HepG2 (cell line): ENCODE measurements at regions not wholly inside any gene's neighbourhood (a gene's known extent, or its start where the extent isn't known, plus 50 kb on each side); places are given as distances from the start of the nearest gene placed in this dataset.

ENCODE experiments used
- ATAC-seq: fragments of 200-7000 bp; cut with Tn5 transposase; 3 replicates; pipeline ENCODE4 v1.9.1; 2020; ENCODE audit warnings: mild to moderate bottlenecking, moderate library complexity
- BruUV-seq: library from RNA; stranded (reverse); fragments of 400-500 nt; replicated peaks from 2 replicates; lab custom pipeline; 2021; lab: Mats Ljungman, UMichigan
- CTCF ChIA-PET: fragments of 300-600 bp; formaldehyde crosslinking; extraction: SDS; loops from one replicate; lab custom pipeline; 2021; ENCODE audit warnings: low total read pairs, inconsistent platforms, low intra/inter-chr PET ratio; lab: Yijun Ruan, JAX
- POLR2A ChIA-PET: fragments of 350-600 bp; sonication (Branson Sonifier 250); formaldehyde crosslinking; loops from one replicate; lab custom pipeline; 2020; ENCODE audit warnings: antibody characterized with exemption, inconsistent platforms; lab: Yijun Ruan, JAX
- DNase-seq: peaks from one replicate; pipeline ENCODE4 v3.0.0-alpha.2; 2015; ENCODE audit warnings: low spot score
- FAIRE-seq: peaks from 3 replicates; lab custom pipeline; 2011; peaks lifted over from hg19 to GRCh38; lab: Jason Lieb, UNC
- H2AFZ ChIP-seq: one replicate; pipeline ENCODE4 v1.6.1; 2011; ENCODE audit warnings: low read length, inconsistent platforms
- H3K27ac ChIP-seq: fragments of 300-600 bp; 3 replicates; pipeline ENCODE4 v1.8.0; 2011; ENCODE audit warnings: mixed run types, mild to moderate bottlenecking, mixed read lengths, low read length, inconsistent platforms; ENCODE audit not compliant: insufficient read depth; ENCODE audit errors: extremely low read length
- H3K27me3 ChIP-seq, 2 experiments: fragments of 200-600 bp in 1 of 2; 2 replicates in 1 of 2; 3 replicates in 1 of 2; pipeline versions ENCODE4 v1.6.0 to v1.8.0; 2011; ENCODE audit warnings: low read length in 2 of 2, mild to moderate bottlenecking in 2 of 2, moderate library complexity in 2 of 2, inconsistent platforms in 1 of 2; ENCODE audit not compliant: insufficient read depth in 2 of 2, control insufficient read depth in 1 of 2
- H3K36me3 ChIP-seq, 2 experiments: fragments of 200-600 bp in 1 of 2; replicated peaks in 1 of 2; 2 replicates in 1 of 2; 3 replicates in 1 of 2; pipeline versions ENCODE4 v1.5.1 to v1.8.0; 2011; ENCODE audit warnings: low read length in 2 of 2, inconsistent platforms in 1 of 2; ENCODE audit not compliant: insufficient read depth in 2 of 2, control insufficient read depth in 1 of 2
- H3K4me1 ChIP-seq: 2 replicates; pipeline ENCODE4 v1.5.1; 2012; ENCODE audit warnings: low read length, inconsistent platforms; ENCODE audit not compliant: insufficient read depth
- H3K4me2 ChIP-seq: 2 replicates; pipeline ENCODE4 v1.6.0; 2011; ENCODE audit warnings: low read depth, low read length, inconsistent platforms
- H3K4me3 ChIP-seq, 3 experiments: fragments of 200-600 bp in 1 of 3; sonication (generic), shearing (Covaris generic) in 1 of 3; replicated peaks in 1 of 3; 2 replicates each; pipeline ENCODE4 v1.5.1; 2011 to 2016; ENCODE audit warnings: low read length in 3 of 3, inconsistent platforms in 2 of 3, low read depth in 2 of 3, mild to moderate bottlenecking in 2 of 3, control low read depth in 1 of 3, mixed read lengths in 1 of 3; ENCODE audit not compliant: insufficient read depth in 1 of 3
- H3K79me2 ChIP-seq: one replicate; pipeline ENCODE4 v1.6.1; 2011; ENCODE audit warnings: low read length, inconsistent platforms; ENCODE audit not compliant: insufficient read depth
- H3K9ac ChIP-seq: 2 replicates; pipeline ENCODE4 v1.6.0; 2011; ENCODE audit warnings: mild to moderate bottlenecking, low read depth, low read length, inconsistent platforms; ENCODE audit not compliant: insufficient read depth
- H3K9me3 ChIP-seq: 2 replicates; pipeline ENCODE4 v1.5.1; 2012; ENCODE audit warnings: mild to moderate bottlenecking, low read length
- H4K20me1 ChIP-seq: 2 replicates; pipeline ENCODE4 v1.6.0; 2011; ENCODE audit warnings: inconsistent platforms, mild to moderate bottlenecking, low read length, moderate library complexity; ENCODE audit not compliant: insufficient read depth
- KDM1A ChIP-seq: IDR thresholded peaks from 2 replicates; pipeline ENCODE4 v1.6.1; 2016; ENCODE audit warnings: missing compliant biosample characterization
- MAFF ChIP-seq: IDR thresholded peaks from 2 replicates; pipeline ENCODE4 v1.6.1; 2011; ENCODE audit warnings: low read depth, low read length, improper control_type of control experiment
- MAFK ChIP-seq, 2 experiments: IDR thresholded peaks in 1 of 2; conservative IDR thresholded peaks in 1 of 2; 2 replicates each; pipeline ENCODE4 v1.6.1; 2011; ENCODE audit warnings: improper control_type of control experiment in 2 of 2, low read length in 2 of 2
- PCBP1 ChIP-seq: fragments of 200-400 bp; formaldehyde crosslinking; IDR thresholded peaks from 2 replicates; pipeline ENCODE4 v1.6.1; 2017; ENCODE audit warnings: mild to moderate bottlenecking, low read depth, low read length, borderline replicate concordance
- SAFB2 ChIP-seq: sonication (generic); formaldehyde crosslinking; IDR thresholded peaks from 2 replicates; pipeline ENCODE4 v1.5.1; 2020; ENCODE audit warnings: missing genetic modification reagents, low read depth, mild to moderate bottlenecking, borderline replicate concordance
- TCF7 ChIP-seq: sonication (generic); IDR thresholded peaks from 2 replicates; pipeline ENCODE4 v1.6.1; 2016; ENCODE audit warnings: antibody characterized with exemption, low read depth
- ZNF552 ChIP-seq: sonication (generic); formaldehyde crosslinking; IDR thresholded peaks from 2 replicates; pipeline ENCODE4 v1.9.0; 2022; ENCODE audit warnings: missing genetic modification reagents, mild to moderate bottlenecking, borderline replicate concordance
- ZNF577 ChIP-seq: sonication (generic); formaldehyde crosslinking; IDR thresholded peaks from 2 replicates; pipeline ENCODE4 v1.4.0; 2020; ENCODE audit warnings: mild to moderate bottlenecking, low read depth, missing genetic modification reagents, borderline replicate concordance
- WGBS: methylation state at CpG from one replicate; pipeline ENCODE4 v1.1.6; 2017; ENCODE audit warnings: low lambda C conversion rate; 5-methylcytosine and 5-hydroxymethylcytosine counted together
- in situ Hi-C: cut with HindIII; loops from 2 replicates; pipeline ENCODE4 v1.10.0; 2017; ENCODE audit warnings: low pct_unique_long_range_greater_than_20kb; ENCODE audit not compliant: extremely low pct_ligation_motif_present
- intact Hi-C: fragments of 100-400 bp; cut with micrococcal nuclease; formaldehyde crosslinking; loops from one replicate; pipeline ENCODE4 v1.10.0; 2022; ENCODE audit not compliant: unreplicated experiment
- TF ChIP-seq, protein P1 (sequence below): IDR thresholded peaks from 2 replicates; pipeline ENCODE4 v1.6.1; 2016
- TF ChIP-seq, protein P2 (sequence below): sonication (generic); formaldehyde crosslinking; IDR thresholded peaks from 2 replicates; pipeline ENCODE4 v1.4.0; 2020; ENCODE audit warnings: missing genetic modification reagents, mild to moderate bottlenecking, borderline replicate concordance
- TF ChIP-seq, protein P3 (sequence below): sonication (generic); formaldehyde crosslinking; IDR thresholded peaks from 2 replicates; pipeline ENCODE4 v1.8.0; 2022; ENCODE audit warnings: mild to moderate bottlenecking, missing genetic modification reagents; ENCODE audit not compliant: insufficient replicate concordance

DNA sequence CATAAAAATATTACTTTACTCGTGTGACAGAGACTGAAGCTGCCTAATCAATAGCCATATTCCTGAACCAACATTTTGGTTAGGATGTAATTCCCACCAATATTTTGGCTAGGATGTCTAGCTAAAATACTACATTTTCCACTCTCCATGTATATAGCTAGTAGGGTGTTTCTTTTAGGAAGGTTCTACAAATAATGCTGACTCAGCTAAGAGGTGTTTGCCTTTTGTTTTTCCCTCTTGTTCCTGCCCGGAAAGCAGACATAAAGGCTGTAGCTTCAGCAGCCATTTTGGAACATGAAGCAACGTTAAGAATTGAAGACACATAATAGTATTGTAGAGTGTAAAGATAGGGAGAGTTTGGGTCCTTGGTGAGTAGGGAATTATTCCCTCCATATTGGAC lies 187.3 kb upstream of the PDZRN3 start:
- Histone ChIP-seq H3K36me3 (no peaks in the 10 kb centered on the region), H3K79me2 (no peaks in the 10 kb centered on the region), H3K4me1 (no peaks in the 10 kb centered on the region), H3K9me3 (no peaks in the 10 kb centered on the region), H4K20me1 (no peaks in the 10 kb centered on the region), H3K4me2 (no peak overlapping the region), H3K27me3 (no peaks in the 10 kb centered on the region), H3K4me3 (no peak overlapping the region), H3K27ac (no peak overlapping the region), H3K9ac (no peak overlapping the region), H2AFZ (no peak overlapping the region)
- ATAC-seq = no peak
- no TSS peak for BruUV-seq
- intact Hi-C loops (no loop called here), in situ Hi-C loops (no loop called here)
- TF ChIP-seq ZNF577 (CRISPR knock-in tag) (no peak), TCF7 (no peak), MAFK (conservative IDR thresholded peaks at IDR 0.05 in 1 of 2, IDR thresholded peaks at IDR 0.05 in 1 of 2; ENCODE audit: low read length in 2 of 2) (peak; percentile 97 to 99), MAFF (peak; percentile 98), PCBP1 (no peak), KDM1A (no peak), SAFB2 (CRISPR knock-in tag) (no peak), ZNF552 (CRISPR knock-in tag) (no peak)
- TF ChIP-seq, protein P1, sequence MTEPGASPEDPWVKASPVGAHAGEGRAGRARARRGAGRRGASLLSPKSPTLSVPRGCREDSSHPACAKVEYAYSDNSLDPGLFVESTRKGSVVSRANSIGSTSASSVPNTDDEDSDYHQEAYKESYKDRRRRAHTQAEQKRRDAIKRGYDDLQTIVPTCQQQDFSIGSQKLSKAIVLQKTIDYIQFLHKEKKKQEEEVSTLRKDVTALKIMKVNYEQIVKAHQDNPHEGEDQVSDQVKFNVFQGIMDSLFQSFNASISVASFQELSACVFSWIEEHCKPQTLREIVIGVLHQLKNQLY (CRISPR knock-in tag) = no peak
- TF ChIP-seq, protein P2, sequence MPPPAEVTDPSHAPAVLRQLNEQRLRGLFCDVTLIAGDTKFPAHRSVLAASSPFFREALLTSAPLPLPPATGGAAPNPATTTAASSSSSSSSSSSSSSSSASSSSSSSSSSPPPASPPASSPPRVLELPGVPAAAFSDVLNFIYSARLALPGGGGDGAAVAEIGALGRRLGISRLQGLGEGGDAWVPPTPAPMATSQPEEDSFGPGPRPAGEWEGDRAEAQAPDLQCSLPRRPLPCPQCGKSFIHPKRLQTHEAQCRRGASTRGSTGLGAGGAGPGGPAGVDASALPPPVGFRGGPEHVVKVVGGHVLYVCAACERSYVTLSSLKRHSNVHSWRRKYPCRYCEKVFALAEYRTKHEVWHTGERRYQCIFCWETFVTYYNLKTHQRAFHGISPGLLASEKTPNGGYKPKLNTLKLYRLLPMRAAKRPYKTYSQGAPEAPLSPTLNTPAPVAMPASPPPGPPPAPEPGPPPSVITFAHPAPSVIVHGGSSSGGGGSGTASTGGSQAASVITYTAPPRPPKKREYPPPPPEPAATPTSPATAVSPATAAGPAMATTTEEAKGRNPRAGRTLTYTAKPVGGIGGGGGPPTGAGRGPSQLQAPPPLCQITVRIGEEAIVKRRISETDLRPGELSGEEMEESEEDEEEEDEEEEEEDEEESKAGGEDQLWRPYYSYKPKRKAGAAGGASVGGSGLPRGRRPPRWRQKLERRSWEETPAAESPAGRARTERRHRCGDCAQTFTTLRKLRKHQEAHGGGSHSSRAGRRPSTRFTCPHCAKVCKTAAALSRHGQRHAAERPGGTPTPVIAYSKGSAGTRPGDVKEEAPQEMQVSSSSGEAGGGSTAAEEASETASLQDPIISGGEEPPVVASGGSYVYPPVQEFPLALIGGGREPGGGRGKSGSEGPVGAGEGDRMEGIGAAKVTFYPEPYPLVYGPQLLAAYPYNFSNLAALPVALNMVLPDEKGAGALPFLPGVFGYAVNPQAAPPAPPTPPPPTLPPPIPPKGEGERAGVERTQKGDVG (CRISPR knock-in tag) = no peak
- TF ChIP-seq, protein P3, sequence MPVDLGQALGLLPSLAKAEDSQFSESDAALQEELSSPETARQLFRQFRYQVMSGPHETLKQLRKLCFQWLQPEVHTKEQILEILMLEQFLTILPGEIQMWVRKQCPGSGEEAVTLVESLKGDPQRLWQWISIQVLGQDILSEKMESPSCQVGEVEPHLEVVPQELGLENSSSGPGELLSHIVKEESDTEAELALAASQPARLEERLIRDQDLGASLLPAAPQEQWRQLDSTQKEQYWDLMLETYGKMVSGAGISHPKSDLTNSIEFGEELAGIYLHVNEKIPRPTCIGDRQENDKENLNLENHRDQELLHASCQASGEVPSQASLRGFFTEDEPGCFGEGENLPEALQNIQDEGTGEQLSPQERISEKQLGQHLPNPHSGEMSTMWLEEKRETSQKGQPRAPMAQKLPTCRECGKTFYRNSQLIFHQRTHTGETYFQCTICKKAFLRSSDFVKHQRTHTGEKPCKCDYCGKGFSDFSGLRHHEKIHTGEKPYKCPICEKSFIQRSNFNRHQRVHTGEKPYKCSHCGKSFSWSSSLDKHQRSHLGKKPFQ (CRISPR knock-in tag) = no peak
- 11% methylated on average over 3 of the region's 3 CpGs for WGBS
- DNase-seq = no peak
- ChIA-PET POLR2A (no interaction called here), CTCF (no interaction called here)
- FAIRE-seq = no peak
